SKM-1 treated with dmso at 0.1 percent for 144 hours (cell line): ENCODE measurements at regions not wholly inside any gene's neighbourhood (a gene's known extent, or its start where the extent isn't known, plus 50 kb on each side); places are given as distances from the start of the nearest gene placed in this dataset.
A peak's percentile ranks its signal among the peaks of the same experiment; 100 is the strongest.

Source experiments
- DNase-seq: peaks from one replicate; lab custom pipeline; 2025; ENCODE audit not compliant: unreplicated experiment; lab: John Stamatoyannopoulos, UW

DNA sequence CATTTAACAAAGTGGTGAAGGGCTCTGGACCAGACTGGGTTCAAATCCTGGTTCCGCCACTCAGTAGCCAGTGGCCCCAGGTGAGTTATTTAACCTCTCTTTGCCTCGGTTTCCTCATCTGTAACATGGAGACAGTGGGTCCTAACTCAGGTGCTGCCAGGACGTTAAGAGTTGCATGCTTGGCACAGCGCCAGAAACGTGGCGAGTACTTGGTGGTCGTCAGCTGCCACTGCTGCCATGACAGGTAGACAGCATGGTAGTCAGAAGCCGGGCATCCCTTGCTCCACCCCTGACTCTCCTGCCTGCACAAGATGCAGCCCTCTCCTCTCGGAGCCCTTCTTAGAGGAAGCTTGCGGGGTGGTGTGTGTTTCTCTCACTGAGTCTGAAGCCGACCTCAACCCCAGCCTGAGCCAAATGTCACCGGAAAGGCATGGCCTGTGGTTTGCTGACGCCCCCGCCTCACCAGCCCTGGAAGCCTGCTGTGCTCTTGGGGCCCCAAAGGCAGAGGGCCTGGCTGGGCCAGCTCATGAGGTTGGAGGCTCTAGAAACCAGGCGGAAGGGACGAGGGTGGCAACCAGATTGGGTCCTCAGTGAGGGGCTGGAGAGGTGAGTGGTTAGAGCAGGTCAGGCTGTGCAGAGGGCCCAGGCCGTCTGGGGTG is 160.8 kb upstream of the TLE3 start:
- DNase-seq, result peak; percentile 85

DNA sequence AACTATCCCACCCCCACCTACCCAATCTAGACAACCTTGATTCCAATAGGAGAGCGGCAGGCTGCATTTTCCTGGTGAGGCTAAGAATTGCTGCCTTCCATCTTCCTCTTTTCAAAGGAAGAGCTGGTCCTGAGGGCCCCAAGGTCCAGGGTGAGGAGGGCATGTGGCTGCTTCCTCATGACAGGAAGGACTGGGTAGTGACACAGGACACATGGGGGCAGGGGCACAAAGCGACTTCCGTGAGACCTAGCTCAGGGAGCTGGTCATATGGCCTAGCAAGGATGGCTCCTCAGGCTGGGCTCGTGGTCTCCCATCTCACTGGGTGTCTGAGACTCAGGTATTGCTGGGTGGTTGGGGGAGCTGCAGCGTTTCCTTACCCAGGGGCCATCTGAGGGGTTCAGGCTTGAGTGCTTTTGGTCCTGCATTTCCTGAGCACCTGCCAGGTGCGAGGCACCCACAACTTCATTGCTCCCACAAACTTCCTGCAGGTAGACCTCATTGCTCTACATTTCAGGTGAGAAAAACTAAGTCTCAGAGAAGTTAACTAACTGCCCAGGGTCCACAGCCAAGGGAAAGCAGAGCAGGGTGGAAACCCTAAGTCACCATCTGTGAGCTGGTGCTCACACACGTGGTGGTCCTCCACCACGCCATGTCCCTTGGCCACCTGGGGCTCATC is 160.0 kb upstream of the TLE3 start:
- DNase-seq, result peak; percentile 51

DNA sequence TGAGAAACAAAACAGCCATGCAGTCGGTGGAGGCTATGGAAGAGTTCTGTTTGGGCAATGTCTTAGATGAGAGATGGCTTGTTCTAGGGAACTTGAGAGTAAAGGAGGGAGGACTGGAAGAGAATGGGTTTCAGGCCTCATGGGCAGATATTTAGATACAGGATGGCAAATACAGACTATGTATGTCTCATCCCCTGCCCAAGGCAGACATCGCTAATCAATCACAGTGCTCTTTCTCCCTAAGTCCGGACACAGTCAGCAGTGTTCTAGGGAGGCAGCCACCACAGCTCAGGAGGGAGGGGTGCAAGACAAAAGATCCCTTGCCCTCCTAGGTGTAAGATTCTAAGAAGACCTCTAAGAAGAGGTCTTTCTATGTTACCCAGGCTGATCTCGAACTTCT is 159.3 kb upstream of the TLE3 start:
- DNase-seq, result no peak

DNA sequence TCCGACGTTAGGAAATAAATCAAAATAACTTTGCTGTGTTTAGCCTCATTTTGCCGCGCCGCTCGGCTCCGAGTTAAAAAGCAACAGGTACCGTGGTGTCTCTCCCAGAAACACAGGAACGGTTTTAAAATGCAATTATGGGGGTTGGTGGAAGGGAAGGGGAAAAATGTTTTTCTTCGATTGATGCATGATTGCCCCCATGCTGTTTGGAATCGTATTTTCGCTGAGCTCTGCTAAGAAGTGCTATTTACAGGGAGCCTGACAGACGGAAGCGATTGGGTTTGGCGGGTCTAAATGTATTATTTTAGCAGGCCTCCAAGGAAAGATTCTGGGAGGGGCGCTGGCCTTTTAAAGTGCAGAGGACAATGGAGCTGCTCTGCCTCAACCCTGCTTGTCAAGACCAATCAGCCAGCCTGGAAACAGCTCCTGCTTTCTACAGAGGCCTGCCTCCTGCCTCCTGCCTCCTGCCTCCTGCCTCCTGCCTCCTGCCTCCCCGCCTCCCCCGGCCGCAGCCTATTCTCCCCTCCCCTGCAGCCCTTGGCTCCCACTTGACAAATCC is 156.7 kb upstream of the TLE3 start:
- no peak for DNase-seq

DNA sequence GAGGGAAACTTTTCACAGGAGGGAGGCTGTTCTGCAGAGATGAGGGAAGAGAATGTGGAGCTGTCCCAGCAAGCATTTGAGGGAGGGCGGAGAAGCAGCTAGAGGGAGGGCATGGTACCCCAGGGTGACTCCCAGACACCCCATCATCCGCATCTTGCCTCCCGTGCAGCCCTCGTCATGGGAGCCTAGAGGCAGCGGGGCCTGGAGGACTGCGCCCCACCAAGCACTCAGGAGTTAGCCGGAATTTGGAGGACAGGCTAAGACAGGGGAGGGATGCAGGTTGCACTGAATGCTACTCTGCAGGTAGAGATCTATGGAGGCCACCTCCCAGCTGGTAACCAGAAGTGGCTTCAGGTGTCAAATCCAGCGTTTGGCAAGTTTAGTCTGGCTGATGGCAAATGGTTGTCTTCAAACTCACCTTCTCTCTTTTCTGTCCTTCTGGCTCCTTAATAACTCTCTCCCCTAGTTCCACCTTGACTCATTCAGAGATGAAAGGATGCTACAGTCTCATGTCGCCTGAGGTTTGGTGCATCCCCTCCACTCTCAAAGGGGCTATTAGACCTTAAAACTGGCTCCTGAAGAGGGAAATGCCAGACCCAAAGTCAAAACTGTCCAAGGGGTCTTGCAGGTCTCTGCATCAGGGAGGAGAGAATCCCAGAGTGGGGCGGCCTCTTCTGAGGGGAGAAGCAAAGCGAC is 155.9 kb upstream of the TLE3 start:
- DNase-seq, result no peak

DNA sequence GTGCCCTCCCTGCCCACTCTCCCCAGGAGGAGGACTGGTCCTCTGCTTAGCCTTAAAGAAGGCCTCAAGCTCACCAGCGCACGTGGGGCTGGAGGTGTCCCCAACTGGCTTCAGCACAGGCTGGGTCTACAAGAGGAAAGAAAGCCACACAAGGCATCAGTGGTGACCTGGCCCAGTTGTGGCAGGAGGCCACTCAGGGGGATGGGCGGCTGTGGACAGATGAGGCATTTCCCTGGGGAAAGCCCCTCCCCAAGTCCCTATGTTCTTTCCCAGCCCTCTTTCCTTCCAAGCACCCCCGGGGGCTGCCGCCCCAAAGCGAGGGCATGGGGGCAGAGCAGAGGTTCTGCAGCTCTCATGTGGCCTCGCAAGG is 155.2 kb upstream of the TLE3 start:
- DNase-seq, result no peak

DNA sequence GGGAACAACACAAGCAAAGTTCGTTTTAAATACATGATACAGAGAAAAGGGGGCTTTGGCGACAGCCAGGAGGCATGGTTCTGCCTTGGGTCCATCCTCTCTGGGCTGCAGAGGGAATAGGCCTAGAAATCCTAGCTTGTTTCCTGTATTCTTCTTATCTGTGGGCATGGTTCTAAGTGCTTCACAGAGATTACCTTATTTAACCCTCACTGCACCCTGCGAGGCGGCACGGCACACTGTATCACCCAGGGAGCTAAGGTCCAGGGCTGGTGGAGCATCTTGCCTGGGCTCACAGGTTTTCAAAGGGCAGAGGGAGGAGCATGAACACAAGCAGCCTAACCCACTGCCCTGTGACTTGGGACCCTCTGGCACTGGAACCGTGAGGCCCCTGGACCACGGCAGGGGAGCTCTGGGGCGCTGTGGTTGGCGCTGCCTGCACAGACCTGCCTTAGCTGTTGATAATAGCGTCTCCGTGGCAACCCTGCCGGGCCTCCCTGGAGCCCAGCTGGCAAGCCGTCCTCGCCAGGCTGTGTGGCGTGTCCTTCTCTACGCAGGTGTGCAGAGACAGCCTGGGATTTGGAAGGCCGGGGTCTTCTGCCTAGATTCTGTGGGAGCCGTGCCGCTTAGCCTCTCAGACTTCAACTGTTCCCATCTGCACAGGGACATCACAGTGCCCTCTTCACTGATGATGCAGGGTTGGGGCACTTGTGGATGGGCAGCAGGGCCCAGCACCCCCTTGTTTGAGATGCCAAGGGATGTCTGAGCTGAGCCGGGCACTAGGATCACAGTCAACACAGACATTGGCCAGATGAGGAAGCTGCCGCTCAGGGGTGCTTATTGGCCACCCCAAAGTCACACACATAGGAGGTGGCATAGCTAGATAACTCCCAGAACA is 154.6 kb upstream of the TLE3 start:
- no peak for DNase-seq

DNA sequence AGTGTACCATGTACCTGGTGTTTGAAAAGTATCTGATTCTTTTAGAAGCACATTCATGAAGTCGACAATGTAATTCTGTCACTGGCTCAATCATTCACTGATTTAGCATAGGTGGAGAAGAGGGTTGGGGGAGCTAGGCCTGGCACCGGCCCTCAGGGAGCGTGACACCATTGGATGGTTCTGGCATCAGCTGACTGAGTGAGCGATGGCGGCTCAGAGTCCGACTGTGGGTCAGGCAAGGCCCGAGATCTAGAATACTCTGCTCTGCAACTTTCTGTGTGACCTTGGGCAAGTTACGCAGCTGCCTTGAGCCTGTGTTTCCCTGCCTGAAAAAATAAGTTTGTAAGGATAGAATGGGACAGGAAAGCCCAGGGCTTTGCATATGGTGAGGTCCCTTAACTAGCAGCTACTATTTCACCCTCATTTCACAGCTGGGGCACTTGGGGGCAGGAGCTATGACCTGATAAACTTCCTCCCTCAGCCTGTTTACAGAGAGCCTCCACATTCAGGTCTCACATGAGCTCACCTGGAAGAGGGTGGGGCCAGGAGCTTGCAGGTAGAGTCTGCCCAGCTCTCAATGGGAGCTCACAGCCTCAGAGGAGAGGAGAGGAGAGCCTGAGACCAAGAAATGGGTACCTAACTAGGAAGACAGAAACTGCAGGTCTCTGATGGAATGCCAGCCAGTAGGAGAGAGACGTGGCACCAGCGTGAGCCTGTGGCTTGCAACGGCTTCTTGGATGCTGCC is 153.7 kb upstream of the TLE3 start:
- DNase-seq, result no peak

DNA sequence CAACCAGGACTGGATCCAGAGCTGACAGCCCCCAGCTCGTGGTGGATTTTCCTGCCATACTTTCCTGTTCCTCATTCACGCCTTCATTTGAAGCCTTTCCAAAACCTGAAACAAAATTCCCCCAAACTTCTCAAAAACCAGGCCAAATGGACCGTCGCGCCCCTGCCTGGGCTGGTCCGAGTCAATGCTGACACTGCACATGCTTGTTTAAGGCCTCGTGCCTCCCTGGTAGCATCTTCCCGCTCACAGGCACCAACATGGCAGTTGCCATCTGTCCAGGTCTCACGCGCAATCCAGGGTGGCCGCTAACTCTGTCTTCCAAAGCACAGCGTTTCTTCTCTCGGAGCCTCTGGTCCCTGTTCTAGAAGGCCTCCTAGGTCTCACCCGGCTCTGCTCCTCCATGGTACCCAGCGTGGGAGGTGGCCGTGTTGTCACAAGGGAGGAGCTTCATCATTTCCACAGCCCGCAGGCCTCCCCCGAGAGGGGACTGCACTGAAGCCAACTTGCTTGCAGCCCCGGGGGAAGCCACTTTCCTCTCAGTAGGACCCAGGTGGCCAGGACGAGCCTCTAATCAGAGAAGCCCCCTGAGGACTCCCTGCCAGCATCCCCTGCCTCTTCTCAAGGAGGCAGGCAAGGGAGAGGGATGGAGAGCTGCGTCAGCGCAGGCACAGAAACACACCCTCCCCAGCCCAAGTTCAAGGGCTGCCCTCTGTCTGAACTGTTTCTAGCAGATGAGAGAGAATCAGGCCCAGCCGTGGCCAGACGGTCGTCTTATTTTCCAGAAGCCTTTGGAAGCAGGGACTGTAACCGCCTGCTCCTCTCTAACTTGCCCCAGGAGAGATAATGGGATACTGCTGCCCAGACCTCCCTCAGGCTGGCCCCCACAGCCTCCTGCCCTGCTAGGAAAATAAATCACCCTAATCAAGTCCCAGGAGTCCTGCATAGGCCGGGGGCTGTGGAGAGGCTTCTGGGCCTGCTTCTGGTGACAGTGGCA is 152.8 kb upstream of the TLE3 start:
- DNase-seq, result no peak

DNA sequence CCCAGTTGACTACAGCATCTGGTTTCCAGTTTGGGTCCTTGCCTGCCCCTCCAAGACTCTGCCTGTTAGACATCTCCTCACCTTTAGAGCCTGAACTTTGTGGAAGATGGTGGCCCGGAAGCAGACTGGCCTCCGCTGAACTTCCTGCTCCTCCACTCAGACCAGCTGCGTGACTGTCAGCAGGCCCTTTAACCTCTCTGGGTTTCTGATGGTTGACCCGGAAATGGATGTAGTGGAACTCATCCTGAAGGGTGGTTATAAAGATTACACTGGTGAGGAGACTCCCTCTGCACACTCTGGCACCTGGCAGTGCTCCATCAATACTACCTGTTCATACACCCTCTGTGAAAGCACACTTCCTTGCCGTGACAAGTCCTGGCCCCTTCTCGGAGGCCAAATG is 151.9 kb upstream of the TLE3 start:
- no peak for DNase-seq

DNA sequence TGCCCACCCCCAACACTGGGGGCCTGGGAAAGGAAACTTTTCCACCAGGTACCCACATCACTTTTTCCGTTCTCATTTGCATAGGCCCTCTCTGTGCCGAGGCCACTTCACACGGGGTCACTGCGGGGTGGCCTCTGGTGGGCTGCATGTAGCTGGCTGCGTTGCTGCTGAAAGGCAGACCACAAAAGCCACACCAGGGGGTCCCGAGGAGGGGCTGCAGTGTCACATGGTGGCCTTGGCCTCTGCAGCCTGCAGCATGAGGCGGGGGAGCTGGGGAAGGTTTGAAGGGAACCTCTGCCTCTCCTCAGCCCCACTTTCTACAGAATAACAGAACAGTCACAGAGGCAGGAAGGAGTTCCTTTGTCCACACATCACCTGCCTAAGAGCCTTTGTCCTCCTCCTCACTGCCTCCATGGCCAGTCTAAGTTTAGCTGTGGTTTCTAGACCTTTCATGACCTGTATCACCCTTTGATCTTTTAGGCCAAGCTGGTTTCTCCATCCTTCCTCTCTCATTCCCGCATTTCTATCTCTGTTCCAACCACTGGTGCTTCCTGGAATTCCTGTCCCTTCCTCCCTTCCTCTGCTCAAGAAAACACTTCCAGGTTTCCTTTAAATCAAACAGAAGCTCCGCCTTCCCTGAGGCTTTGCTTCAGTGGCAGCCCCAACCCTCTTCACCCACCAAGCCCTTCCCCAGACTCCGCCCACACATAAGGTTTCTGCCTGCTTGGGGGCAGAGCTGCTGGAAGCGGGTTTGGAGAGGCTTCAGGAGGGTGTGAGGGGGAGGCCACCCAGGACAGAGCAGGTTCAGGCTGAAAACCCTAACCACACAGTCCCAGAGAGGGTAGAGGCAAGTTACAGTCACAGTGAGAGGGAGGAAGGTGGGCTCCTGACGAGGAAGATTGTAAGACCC is 150.7 kb upstream of the TLE3 start:
- no peak for DNase-seq

DNA sequence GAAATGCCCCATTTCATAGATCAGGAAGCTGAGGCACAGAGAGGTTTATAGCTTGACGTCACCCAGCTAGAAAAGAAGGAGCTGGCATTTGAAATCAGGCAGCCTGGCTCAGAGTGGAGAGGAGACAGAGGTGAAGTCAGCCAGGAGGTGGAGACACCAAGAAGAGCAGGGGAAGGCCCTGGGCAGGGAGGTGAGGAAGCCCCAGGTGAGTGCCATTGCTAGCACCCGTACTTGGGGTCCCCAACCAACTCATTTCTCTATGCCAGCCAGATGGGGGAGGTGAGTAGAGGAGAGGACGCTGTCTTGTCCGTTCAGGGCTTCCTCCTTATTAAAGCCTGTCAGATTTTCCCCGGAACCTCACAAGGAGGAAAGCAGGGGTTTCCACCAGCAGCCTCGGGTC is 149.6 kb upstream of the TLE3 start:
- DNase-seq, result no peak

DNA sequence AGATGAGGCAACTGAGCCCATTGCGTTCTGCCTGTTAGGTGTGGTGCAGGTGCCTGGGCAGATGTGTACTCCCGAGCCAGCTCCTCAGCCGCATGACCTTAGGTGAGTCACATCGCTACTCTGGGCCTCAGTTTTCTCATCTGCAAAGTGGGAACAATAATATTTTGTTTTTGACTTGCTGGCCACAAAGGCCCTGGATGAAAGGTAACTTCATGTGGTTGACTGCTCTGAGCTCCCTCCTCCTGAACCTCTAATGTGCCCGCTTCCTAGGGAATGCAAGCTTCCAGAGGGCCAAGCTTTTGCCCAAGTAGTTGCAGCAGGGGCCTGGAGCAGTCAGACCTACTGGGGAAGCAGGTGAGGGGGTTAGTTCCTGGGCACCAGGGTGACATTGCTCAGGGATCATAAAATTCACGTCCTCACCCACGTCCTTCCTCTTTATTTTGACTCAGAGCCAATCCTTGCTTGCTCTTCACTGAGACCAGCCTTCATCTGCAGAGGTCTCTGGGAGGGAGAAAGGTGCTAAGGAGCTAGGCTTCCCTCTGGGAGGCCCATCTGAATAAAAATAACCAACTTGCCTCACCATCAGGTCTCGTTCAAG is 149.0 kb upstream of the TLE3 start:
- no peak for DNase-seq

DNA sequence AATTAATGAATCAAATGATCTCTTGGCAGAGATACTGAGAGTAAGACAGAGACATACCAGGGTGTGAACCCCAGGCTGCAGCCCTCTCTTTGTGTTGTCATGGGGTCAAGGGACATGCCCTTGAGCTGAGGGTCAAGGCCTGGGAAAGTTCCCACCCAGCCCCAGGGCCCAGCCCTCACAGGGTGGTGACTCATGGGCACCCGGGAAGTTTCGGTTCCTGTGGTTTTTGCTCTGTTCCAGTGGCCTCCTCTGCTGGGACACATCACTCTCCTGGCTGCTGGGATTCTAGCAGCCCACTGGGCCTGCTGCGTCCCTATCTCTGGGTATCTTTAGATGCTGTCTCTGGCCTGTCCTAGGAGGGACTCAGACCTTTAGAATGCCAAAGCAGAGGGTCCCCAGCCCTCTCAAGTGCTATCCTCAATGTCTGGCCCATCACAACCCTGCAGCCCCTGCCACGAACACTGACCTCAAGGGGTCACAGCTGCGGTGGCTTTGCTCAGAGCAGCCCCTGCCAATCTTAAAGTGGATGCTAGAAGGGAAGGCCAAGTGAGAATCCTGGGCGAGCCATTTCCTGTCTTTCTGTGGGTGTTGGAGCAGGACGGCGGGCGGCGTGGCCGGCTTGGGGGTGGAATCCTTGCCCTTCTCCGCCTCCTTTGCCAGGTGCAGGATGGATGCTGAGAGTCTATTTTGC is 148.4 kb upstream of the TLE3 start:
- DNase-seq, result peak; percentile 47

DNA sequence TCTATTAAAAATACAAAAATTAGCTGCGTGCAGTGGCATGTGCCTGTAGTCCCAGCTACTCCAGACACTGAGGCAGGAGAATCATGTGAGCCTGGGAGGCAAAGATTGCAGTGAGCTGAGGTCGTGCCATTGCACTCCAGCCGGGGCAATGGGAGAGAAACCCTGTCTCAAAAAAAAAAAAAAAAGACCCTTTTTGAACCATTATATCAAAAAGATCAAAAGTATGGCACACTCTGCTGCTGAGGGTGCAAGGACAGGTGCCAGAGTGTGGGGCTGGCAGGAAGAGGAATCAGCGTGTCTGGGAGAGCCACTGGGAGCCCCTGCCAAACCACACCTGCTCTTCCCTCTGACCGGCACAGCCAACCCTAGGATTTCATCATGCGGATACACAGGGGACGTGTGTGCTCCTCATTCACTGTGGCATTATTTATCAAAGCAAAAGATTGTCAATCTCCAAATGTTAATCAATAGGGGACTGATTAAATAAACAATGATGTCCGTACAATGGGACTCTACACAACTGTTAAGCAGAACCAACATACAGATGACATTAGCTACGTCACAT is 147.3 kb upstream of the TLE3 start:
- DNase-seq, result no peak

DNA sequence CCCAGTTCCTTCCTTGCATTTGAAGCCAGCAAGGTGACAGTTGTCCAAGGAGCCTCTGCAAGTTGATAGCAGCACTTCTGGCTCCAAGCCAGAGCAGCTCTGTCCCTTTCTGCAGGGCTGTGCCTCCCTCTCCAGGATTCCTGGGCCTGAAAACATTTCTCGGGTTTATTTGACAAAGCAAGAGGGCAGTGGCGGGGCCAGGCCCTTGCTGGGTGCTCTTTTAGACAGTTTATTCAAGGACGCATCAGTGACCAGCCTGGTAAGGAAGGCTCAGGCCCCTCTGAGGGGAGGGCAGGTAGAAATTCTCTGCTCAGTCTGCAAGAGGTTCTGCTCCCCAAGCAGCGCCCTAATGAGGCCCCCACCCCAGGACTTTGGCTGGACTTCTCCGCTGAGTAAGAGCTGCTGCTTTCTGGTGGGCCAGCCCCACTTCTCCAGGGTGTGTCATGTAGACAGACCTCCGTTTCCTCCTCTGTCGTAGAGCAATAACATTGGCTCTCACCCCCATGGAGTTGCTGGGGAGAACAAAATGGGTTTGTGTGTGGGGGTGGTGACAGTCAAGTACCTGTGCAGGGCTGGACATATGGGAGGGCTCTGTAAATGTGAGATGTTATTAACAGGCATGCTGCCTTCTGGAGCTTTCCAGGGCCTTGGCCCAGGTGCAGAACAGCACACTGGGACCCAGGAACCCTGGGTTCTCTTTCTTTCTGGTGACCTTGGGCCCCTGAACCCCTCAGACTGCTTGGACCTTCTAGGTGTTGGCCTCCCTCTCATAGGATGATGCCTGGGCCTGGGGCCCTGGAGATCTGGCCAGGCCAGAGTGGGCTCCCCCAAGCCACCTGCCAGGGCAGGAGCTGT is 146.2 kb upstream of the TLE3 start:
- no peak for DNase-seq
